HG02623 (cell line): ENCODE measurements at regions not wholly inside any gene's neighbourhood (a gene's known extent, or its start where the extent isn't known, plus 50 kb on each side); places are given as distances from the start of the nearest gene placed in this dataset.
A peak's percentile ranks its signal among the peaks of the same experiment; 100 is the strongest.
"Not testable (repeated sequence)": the region's sequence is repeated elsewhere in the genome, so short reads cannot be mapped to it uniquely, and the experiment has no call there.

Experiments
- ATAC-seq: cut with Tn5 transposase; IDR thresholded peaks from one replicate; pipeline ENCODE4 v1.9.1; 2021; ENCODE audit warnings: moderate library complexity; ENCODE audit not compliant: unreplicated experiment

DNA sequence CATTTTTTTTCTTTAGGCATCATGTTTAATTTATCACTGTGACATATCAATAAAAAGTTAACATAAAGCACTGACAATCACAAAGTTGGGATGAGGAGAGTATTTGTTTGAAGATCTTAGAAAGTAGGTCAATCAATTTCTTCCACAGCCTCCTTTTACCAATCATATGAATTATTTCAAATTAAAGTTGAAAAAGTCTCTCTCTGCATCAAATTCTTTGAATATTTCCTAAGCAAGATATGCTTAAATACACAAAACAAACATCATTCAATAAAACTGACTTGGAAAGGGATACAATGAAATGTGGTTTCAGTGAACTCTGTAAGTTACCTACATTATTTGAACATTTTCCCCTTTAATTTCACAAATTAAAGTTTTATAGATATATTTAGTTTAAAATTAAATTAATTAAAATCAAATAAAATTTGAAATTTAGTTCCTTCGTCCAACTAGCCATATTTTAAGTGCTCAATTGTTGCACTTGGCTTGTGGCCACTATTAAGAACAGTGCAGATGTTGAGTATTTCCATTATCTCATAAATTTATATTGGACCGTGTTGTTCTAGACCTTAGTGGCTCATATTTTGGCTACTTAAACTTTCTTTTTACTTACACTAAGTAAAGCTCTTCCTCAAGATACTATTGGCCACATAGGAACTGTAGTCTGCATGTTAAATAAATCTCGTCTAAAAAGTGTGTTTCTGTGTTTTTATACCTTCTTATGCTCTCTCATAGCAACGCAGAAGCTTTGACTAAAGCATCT lies 949.7 kb upstream of the NUDT12 start:
- no peak for ATAC-seq

DNA sequence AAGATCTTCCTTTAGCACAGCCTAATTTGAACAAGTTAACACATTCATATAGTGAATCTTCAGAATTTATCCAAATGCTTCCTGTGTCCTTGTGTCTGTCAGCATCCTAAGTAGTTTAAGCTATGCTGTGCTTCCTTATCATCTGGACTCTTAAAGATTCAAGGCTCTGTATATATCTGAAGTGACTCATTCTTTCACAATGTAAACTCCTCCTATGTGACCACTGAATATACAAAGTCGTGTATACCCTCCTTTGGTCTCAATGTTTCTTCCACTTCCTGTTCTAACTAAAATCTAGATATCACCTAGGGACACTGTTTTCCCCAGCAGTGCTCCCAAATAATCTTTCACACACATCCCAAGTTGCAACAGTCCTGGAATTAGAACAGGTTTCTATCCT lies 935.7 kb upstream of the NUDT12 start:
- ATAC-seq = no peak

DNA sequence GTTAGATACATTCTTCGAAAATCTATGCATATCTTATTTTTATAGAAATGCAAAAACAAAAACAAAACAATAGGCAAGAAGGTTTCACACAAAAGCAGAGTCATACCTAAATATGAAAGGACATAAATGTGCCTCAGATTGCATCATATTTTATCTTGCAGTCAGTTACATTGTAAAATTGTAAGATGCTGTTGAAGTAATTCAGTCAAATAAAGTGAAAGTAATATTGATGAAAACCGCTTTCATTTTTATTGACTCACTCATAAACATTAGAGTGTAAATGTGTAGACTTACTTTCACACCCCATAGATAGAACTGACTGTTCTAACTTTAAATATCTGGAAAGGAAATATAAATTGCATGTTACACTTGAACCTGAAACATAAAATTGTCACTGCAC lies 931.5 kb upstream of the NUDT12 start:
- ATAC-seq = no peak

DNA sequence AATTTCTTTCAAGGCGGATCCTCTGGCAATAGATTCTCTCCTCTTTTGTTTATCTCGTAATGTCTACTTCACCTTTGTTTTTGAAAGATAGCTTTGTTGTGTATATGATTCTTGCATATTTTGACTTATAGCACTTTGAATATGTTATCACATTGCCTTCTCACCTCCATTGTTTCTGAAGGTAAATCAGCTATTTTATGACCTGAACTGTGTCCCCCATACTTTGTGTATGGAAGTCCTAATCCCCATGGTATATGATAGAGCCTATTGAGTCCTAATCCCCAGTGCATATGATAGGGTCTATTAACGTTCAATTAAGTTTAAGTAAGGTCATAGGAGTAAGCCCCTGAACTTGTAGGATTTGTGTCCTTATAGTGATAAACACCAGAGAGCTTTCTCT lies 910.2 kb upstream of the NUDT12 start:
- ATAC-seq = no peak

DNA sequence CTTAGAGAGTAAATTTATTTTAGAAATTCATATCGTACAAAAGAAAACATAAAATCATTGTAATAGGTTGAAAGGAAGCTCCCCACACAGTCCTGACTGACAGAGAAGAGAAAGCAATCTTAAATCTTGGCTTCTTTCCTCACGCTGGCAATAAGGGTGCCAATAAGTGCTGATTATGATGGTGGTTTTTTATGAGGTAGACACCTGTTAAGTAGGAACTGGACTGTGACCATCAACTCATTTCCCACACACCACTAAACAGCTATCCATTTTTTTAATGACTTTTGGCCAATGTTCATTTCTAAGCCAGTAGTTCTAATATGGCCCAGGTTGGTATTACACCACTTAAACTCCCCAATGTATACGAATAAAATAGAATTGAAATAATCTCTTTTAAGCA lies 893.5 kb upstream of the NUDT12 start:
- ATAC-seq = no peak

DNA sequence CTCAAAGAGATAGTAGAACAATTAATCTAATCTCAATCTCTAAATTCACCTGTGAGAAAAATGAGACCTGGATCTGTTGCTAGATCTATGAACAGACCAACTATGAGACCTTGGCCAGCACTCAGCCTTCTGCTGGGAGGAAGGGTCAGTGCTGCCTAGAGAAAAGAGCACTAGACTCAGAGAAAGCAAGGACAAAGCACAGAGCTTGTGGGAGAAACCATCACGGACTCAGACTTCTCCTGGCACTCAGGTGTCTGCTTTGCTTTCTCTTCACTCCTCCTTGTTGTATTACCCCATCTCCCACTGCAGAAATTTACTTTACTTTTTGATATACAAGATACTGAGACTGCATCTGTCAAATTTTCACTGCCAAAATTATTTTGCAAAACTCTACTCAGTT lies 890.0 kb upstream of the NUDT12 start:
- no peak for ATAC-seq

DNA sequence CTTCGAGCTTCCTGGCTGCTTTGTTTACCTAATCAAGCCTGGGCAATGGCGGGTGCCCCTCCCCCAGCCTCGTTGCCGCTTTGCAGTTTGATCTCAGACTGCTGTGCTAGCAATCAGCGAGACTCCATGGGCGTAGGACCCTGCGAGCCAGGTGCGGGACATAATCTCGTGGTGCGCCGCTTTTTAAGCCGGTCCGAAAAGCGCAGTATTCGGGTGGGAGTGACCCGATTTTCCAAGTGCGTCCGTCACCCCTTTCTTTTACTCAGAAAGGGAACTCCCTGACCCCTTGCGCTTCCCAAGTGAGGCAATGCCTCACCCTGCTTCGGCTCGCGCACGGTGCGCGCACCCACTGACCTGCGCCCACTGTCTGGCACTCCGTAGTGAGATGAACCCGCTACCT lies 889.3 kb upstream of the NUDT12 start:
- ATAC-seq = not testable (repeated sequence)

DNA sequence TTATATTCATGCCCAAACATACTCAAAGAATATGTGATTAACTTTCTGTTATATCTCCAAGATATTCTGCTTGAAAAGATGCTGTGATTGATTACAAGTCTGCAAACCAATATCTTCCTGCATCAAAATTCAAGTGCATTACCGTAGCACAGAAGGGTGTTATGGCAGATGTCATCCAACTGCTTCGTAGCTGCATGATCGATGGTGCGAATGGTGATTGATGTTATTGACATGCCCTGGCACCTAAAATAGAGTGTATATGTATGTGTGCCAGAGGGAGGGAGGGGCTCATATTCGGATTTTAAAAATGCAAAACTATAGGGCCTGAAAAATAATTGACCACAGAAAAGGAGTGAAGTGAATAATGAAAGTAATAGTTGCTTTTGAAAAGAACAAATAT lies 882.1 kb upstream of the NUDT12 start:
- ATAC-seq = no peak

DNA sequence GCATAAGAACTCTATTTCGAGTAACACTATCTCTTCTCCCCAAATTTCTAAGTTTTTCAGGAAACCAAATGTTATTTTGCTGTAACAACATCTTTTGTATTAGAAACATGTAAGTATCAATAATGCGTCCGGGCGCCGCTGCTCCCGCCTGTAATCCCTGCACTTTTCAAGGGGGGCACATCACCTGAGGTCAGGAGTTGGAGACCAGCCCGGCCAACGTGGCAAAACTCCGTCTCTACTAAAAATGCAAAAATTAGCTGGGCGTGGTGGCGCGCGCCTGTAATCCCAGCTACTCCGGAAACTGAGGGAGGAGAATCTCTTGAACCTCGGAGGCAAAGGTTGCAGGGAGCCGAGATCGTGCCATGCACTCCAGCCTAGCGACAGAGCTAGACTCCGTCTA lies 881.1 kb upstream of the NUDT12 start:
- no peak for ATAC-seq

DNA sequence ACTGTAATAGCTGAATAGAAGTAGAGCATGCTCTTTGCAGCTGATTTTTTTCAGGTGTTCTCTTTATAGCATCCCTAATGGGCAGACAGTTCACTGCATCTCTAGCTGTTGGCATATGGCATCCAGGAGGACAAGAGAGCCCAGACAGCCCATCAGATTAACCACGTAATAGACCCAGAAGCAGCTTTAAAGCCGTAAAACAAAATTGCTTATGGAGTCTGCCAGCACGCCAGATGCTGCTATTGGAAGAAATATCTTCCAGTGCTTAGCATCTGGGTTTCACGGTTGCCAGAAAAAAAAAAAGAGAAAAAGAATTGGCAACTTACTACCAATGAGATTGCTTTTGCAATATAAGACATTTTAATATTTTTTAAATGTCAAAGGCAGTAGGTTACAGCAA lies 869.4 kb upstream of the NUDT12 start:
- ATAC-seq = no peak

DNA sequence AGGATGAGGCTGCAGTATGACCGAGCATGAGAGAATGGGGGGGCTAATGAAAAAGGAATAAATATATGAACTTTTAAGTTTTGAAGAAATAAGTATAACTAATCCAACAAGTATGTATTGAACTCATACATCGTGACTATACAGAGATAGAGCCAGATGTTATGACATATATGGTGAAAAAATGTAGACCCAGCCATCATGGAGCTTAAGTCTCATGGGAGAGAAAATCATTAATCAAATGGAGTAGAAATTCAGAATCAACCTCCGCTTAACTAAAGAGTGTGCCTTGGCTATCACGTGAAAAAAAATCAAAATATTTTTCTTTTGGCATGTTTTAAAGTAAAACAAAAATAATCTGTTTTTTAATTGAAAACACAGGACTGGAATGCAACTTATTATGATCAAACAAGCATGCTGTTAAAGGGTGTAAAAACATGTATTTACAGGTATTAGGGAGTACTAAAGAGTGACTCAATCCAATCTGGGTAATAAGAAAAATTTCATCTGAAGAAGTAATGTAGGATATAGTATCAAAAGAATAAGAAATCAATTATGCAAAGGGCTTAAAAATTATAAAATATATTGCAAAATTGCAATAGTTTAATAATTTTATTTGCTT lies 868.5 kb upstream of the NUDT12 start:
- no peak for ATAC-seq

DNA sequence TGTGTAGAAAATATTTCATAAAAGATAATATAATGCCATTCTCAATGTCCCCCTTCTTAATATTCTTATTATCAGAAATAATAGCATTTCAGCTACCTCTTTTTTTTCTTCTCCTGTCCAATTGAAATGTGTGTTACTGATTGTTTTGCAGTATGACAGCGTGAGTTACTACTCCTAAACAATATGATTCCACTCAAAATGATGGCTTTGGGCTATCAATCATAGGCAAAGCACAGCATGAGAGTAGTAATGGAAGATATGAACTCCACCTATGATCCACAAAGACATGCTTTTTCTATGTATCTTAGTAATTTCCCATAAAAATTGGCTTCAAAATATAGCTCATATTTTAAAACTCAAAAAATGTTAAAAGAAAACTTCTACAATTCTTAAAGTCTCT lies 867.3 kb upstream of the NUDT12 start:
- ATAC-seq = no peak

DNA sequence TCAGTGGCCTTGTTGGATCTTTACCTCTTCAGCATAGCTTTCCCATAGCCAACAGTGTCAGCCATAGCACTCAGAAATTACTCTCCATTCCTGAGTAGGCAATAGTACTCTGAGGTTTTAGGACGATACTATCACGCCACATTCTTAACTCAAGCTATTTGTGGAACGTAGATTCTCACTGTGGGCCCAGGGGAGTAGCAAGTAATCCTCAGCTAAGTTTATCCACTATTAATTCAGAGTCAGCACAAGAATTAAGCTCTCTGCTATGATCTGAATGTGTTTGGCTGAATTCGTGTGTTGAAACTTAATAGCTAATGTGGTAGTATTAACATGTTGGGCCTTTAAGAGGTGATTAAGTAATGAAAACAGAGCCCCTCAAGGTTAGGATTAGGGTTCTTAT lies 858.8 kb upstream of the NUDT12 start:
- no peak for ATAC-seq

DNA sequence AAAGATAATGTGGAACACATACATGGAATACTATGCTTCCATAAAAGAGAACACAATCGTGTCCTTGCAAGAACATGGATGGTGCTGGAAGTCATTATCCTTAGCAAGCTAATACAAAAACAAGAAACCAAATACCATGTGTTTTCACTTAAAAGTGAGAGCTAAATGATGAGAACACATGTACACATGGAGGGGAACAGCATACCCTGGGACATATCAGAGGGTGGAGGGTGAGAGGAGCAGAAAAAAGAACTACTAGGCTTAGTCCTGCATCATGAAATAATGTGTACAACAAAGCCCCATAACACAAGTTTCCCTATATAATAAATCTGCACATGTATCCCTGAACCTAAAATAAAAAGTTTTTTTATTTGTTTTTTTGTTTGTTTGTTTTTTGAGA lies 855.5 kb upstream of the NUDT12 start:
- no peak for ATAC-seq

DNA sequence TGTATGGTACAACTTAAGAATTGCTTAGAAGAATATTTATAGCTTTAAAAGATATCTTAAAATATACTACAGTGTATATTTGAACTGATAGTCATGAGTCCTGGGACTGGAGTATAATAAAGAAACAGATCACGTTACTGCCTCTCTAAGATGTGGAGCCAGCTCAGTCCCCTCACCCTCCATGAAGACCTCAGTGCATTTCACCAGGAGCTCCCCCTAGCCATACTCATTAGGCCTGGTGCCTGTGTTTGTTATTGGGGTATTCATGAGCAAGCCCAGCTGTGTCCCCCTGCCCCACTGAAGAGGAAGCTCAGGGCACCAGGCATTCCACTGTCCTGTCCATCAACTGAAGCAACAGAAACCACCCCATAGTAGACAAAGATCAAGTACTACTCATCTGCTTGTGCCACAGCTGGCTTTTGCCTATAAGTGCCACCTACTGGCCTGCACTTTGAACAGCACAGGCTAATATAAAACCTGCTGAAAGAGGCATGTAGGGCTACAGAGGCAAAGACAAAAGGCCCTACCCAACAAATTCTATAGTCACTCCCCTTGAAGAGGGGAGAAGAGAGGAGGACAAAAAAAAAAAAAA lies 850.2 kb upstream of the NUDT12 start:
- peak; percentile 92 for ATAC-seq

DNA sequence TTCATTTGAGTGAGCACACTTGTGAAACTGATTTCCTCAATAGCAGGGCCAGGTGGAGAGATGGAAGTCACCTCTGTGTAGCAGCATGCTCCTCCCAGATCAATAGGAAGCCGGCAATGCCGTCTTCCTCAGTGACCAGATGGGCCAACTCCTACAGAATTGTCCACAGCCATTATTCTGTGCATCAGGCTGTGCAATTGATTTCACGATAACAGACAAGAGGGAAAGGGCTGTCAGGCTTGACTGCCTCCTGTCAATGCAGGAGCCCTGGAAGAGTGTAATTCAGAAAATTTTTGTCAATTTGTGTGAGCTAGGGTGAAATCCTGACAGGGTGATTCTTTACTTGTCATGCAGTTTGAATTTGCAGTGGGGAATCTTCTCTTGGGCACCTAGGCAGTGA lies 838.4 kb upstream of the NUDT12 start:
- ATAC-seq = no peak

DNA sequence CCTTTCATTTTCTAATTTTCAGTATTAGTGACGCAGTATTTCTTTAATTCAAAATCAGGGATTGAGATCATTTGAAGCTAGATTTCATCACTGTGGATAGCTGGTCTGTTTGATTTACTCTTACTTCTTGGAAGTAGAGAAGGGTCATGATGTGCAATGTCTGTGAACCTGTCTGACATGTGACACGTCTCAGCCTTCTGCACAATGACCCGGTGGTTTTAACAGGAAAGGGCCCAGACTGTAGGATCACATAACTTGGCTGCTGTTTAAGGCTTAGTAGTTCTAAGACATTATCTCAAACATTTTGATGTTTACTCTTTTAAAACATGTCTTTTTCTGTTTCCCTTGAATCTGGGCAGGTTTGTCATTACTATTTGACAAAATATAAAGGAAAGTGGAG lies 823.3 kb upstream of the NUDT12 start:
- ATAC-seq = no peak

DNA sequence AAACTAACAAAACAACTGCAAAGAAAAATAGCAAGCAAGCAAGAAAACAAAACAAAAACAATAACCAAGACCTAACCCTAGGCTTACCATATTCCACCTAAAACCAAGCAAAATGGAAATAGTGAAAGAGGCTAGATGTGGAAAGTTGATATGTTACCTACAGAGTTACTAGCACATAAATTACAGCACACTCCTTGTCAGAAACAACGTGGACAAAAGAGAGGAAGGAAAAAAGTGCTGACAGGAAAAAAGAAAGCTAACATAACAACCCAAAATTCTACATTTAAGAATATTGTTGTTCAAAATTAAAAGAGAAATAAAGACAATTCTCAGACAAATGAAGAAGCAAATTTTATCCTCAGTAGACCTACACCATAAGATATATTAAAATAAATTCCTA lies 812.8 kb upstream of the NUDT12 start:
- no peak for ATAC-seq

DNA sequence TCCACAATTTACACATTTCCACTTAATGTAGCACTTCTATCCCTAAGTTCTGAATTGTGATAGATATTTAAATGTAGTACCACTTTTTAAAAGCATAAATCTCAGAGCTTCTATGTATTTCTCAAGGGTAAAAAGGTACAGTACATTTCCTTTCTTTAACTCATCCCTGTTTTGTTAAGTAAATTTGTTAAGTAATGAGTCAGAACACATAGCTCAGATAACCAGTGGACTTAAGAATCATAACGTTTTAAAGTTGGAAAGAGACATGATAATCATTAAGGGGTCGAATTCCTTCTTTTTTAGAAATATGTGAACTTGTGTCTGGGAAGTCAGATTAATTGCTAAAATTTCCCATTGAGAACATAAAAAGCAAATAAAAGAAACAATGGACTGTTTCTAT lies 810.2 kb upstream of the NUDT12 start:
- ATAC-seq = no peak

DNA sequence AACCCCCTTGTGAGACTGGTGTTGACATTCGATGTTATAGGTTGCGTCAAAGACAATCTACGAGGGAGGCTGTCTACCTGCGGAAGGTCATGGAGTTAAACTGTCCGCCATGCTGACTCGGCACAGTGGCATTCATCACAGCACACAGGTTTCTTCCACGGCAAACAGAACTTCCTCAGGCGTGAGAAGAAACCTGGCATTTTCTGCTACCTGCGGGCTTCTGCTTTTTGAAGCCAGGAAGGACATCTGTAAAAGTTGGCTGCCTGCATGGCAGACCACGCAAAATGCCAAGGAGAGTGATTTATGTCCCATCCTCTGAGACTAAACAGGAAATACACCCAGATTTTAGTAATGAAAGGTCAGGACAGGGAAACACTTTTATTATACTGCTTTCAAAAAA lies 809.8 kb upstream of the NUDT12 start:
- ATAC-seq = no peak

DNA sequence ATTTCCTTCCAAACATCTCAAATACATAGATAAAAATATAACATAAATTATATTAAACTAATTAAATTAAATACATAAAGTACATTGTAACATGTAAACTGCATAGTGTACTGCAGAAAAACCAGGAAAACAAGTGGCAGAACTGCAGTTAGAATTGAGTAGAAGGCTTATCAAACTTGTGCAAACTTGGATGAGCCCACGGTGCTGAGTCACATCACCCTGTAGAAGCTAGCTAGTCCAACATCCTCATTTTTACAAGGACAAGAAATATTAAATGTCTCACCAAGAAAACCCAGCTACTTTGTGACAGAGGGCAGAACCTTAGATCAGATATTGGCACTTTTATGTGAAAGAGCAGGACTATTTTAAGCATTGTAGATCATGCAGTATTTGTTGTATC lies 807.9 kb upstream of the NUDT12 start:
- no peak for ATAC-seq

DNA sequence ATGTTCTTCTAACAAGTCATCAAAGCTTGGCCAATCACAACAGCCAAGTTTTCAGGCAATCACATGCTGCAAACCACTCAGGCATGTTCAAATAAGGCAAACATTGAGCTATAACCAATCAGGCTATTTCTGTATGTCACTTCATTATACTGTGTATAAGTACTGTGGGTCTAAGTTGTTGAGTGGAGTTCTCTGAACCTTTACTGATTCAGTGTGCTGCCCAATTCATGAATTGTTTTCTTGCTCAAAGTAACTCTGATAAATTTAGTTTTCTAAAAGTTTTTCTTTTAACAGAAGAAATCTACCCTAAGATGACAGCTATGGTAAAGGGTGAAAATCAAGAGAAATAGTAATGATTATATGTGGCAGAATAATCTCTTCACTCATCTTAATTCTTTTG lies 805.4 kb upstream of the NUDT12 start:
- ATAC-seq = no peak

DNA sequence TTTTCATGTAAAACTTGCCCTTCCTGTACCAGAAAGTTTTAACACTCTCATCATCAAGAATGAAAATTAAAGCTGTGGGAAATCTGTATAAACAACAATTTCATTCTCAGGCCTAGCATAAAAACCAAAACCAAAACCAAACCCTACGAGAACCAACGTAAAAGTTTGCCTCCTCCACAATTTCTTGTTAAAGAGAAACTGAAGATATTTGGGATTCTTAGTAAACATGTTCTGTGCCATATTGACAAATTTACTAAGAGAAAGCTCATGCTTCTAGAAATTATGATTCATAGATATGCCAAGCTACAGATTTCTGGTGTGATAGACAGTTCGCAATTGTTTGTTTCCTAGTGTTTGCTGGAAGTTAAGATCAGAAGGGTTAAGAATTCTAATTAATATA lies 801.0 kb upstream of the NUDT12 start:
- ATAC-seq = no peak
